Nephron progenitor cell (in vitro differentiated cells): ENCODE measurements at regions not wholly inside any gene's neighbourhood (a gene's known extent, or its start where the extent isn't known, plus 50 kb on each side); places are given as distances from the start of the nearest gene placed in this dataset.

Source experiments
- DNase-seq: peaks from one replicate; pipeline ENCODE4 v3.0.0; 2021
- H3K27ac Mint-ChIP-seq: 2 replicates; pipeline ENCODE4 v1.8.0; 2021; ENCODE audit warnings: mild to moderate bottlenecking, moderate library complexity, mixed read lengths
- H3K27me3 Mint-ChIP-seq: 2 replicates; pipeline ENCODE4 v1.8.0; 2021; ENCODE audit warnings: mild to moderate bottlenecking, low read depth, mixed read lengths; ENCODE audit not compliant: poor library complexity
- H3K36me3 Mint-ChIP-seq: 2 replicates; pipeline ENCODE4 v1.8.0; 2021; ENCODE audit warnings: low read depth, mixed read lengths
- H3K4me1 Mint-ChIP-seq: 2 replicates; pipeline ENCODE4 v1.8.0; 2021; ENCODE audit warnings: mixed read lengths
- H3K4me3 Mint-ChIP-seq: 2 replicates; pipeline ENCODE4 v1.8.0; 2021; ENCODE audit warnings: mild to moderate bottlenecking, moderate library complexity, mixed read lengths
- H3K9me3 Mint-ChIP-seq: 2 replicates; pipeline ENCODE4 v1.8.0; 2021; ENCODE audit warnings: mild to moderate bottlenecking, moderate library complexity, mixed read lengths
- CTCF ChIP-seq: fragments of 200-600 bp; sonication (generic); IDR thresholded peaks from 2 replicates; pipeline ENCODE4 v1.5.0; 2021; ENCODE audit warnings: antibody characterized with exemption

DNA sequence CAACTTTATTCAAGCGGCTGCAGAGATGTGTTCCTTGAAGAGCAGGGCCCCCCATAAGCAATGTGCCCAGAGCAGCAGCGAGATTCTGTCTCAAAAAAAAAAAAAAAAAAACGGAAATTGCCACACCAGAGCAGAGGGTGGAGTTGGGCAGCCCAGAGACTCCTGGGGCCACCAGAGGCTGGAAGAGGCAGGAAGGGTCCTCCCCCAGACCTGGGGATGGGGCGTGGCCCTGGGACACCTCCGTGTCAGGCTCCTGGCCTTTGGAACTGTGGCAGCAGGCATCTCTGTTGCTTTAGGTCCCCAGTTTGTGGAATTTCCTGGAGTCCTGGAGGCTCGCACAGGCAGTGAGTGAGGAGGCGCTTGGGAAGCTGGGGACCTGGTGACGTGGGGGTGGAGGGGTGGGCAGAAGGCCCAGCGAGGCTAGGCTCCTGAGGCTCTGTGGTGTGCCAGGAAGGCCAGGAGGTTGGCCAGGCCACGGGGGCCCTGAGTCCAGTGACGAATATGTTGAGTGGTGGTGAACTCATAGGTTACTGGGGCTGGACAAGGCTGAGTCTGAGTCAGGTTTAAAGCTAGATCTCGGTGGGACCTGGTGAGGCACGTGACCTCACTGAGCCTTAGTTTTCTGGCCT is 735.6 kb downstream of the BRD1 start:
- DNase-seq = no peak
- no peaks in the 10 kb centered on the region for H3K9me3 Mint-ChIP-seq
- no peak for TF ChIP-seq CTCF
- H3K4me1 Mint-ChIP-seq = peaks cover 16% of the 10 kb centered on the region
- no peak overlapping the region for H3K4me3 Mint-ChIP-seq
- H3K36me3 Mint-ChIP-seq = no peaks in the 10 kb centered on the region
- peaks cover 18% of the 10 kb centered on the region for H3K27me3 Mint-ChIP-seq
- H3K27ac Mint-ChIP-seq = no peak overlapping the region

DNA sequence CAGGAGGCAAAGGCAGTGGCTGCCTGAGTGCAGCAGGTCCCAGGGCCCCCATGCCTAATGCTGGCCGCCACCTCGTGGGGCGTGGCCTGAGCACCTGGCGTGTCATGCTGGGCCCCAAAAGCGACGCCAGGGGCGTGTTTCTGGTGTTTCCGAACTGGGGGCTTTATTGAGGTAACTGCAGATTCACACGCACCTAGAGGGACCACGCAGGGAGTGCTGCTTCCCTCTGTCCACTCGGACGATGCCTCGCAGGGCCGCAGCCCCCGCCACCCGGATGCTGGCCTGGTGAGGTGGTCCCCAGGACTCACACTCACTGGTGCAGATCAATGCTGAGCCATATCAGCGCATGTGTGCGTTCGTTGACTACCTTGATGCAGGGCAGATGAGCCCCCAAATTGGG is 736.2 kb downstream of the BRD1 start:
- Mint-ChIP-seq H3K27me3 (peaks cover 16% of the 10 kb centered on the region), H3K9me3 (no peaks in the 10 kb centered on the region), H3K36me3 (no peaks in the 10 kb centered on the region), H3K4me3 (no peak overlapping the region), H3K27ac (no peak overlapping the region), H3K4me1 (peaks cover 17% of the 10 kb centered on the region)
- no peak for TF ChIP-seq CTCF
- DNase-seq = no peak

DNA sequence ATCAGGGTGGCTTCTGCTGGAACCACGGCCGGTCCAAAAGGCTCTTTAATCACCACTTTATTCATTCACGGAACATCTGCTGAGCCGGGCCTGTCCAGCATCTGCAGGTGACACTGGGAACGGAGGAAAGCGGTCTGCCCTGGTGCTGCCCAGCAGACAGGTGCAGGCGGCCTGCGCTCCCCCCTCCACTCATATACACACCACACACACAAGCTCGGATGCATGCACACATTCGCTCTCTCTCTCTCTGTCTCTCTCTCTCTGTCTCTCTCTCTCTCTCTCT is 736.9 kb downstream of the BRD1 start:
- H3K27me3 Mint-ChIP-seq = peaks cover 10% of the 10 kb centered on the region
- H3K27ac Mint-ChIP-seq = no peak overlapping the region
- TF ChIP-seq CTCF = no peak
- no peak for DNase-seq
- H3K36me3 Mint-ChIP-seq = no peaks in the 10 kb centered on the region
- peaks cover 17% of the 10 kb centered on the region for H3K4me1 Mint-ChIP-seq
- H3K9me3 Mint-ChIP-seq = no peaks in the 10 kb centered on the region
- no peak overlapping the region for H3K4me3 Mint-ChIP-seq

DNA sequence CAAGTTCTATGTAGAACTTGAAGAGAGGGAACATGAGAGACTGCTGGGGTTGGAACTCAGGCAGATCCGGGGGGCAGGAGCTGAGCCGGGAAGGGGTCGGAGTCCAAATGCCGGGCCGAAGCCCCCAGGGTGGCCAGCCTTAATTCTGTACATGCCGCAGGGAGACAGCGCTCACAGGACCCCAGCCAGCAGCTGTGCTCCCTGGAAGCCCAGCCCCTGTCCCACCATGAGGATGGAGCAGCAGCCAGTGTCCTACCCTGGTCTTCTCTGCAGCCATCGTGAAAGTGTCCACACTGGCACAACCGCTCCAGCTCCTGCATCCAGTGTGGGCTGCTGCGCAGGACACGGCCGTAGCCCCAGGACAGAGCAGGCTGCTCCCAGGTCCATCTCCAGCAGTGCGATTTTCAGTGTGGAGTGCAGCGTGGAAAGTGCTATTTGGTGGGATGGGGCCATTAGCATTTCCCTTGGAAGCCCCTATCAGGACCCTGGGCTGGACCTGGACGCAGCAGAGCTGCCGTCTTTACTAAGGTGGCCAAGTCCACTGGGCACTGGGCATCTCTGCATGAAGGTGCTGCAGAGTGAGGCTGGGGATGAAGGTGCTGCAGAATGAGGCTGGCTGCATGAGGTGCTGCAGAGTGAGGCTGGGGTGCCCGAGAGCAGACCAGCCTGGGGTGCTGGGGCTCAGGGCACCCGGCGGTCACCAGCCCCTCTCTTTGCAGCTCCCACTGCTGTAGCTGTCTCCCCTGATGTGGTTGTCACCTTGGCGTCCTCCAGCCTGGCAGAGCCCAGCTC is 737.4 kb downstream of the BRD1 start:
- no peak overlapping the region for H3K4me3 Mint-ChIP-seq
- peaks cover 12% of the 10 kb centered on the region for H3K27me3 Mint-ChIP-seq
- H3K9me3 Mint-ChIP-seq = no peaks in the 10 kb centered on the region
- DNase-seq = no peak
- no peak overlapping the region for H3K27ac Mint-ChIP-seq
- no peaks in the 10 kb centered on the region for H3K36me3 Mint-ChIP-seq
- H3K4me1 Mint-ChIP-seq = peaks cover 17% of the 10 kb centered on the region
- TF ChIP-seq CTCF = no peak

- H3K4me1 Mint-ChIP-seq = peaks cover 17% of the 10 kb centered on the region
- peaks cover 12% of the 10 kb centered on the region for H3K27me3 Mint-ChIP-seq
- no peak for TF ChIP-seq CTCF
- H3K4me3 Mint-ChIP-seq = no peak overlapping the region
- H3K27ac Mint-ChIP-seq = no peak overlapping the region
- DNase-seq = no peak
- H3K36me3 Mint-ChIP-seq = no peaks in the 10 kb centered on the region
- no peaks in the 10 kb centered on the region for H3K9me3 Mint-ChIP-seq
Measured at GRCh38 chr22:49088801-49089791, 738.6 kb downstream of the BRD1 start.
